MM.1S (cell line): ENCODE measurements at regions not wholly inside any gene's neighbourhood (a gene's known extent, or its start where the extent isn't known, plus 50 kb on each side); places are given as distances from the start of the nearest gene placed in this dataset.

ENCODE experiments used
- EZH2 ChIP-seq: fragments of 300-600 bp; sonication (generic); optimal IDR thresholded peaks from 2 replicates; pipeline ENCODE3; 2017; ENCODE audit warnings: low read depth, mild to moderate bottlenecking, antibody characterized with exemption, low read length, mixed read lengths
- EZH2phosphoT487 ChIP-seq: fragments of 300-600 bp; sonication (generic); IDR thresholded peaks from 2 replicates; pipeline ENCODE4 v1.6.1; 2018; ENCODE audit warnings: antibody characterized with exemption, low read length
- TF ChIP-seq, protein P1 (sequence below): fragments of 300-600 bp; sonication (generic); IDR thresholded peaks from 2 replicates; pipeline ENCODE4 v1.5.1; 2016; ENCODE audit warnings: antibody characterized with exemption, low read length, mixed read lengths

- TF ChIP-seq, protein P1, sequence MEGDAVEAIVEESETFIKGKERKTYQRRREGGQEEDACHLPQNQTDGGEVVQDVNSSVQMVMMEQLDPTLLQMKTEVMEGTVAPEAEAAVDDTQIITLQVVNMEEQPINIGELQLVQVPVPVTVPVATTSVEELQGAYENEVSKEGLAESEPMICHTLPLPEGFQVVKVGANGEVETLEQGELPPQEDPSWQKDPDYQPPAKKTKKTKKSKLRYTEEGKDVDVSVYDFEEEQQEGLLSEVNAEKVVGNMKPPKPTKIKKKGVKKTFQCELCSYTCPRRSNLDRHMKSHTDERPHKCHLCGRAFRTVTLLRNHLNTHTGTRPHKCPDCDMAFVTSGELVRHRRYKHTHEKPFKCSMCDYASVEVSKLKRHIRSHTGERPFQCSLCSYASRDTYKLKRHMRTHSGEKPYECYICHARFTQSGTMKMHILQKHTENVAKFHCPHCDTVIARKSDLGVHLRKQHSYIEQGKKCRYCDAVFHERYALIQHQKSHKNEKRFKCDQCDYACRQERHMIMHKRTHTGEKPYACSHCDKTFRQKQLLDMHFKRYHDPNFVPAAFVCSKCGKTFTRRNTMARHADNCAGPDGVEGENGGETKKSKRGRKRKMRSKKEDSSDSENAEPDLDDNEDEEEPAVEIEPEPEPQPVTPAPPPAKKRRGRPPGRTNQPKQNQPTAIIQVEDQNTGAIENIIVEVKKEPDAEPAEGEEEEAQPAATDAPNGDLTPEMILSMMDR = no peak
- no peak for TF ChIP-seq EZH2phosphoT487
- TF ChIP-seq EZH2 = no peak
These were observed 61.5 kb upstream of the PTGR2 start for GRCh38 chr14:73789989-73790581.
